SU-DHL-6 (cell line): ENCODE measurements at regions not wholly inside any gene's neighbourhood (a gene's known extent, or its start where the extent isn't known, plus 50 kb on each side); places are given as distances from the start of the nearest gene placed in this dataset.

Experiments used
- CTCF ChIP-seq: fragments of 200-600 bp; sonication (generic); IDR thresholded peaks from one replicate; pipeline ENCODE4 v1.5.1; 2017; ENCODE audit warnings: antibody characterized with exemption, mild to moderate bottlenecking, low read length, moderate library complexity; ENCODE audit not compliant: insufficient read depth, poor library complexity, severe bottlenecking
- EZH2phosphoT487 ChIP-seq: fragments of 200-600 bp; sonication (generic), shearing (Covaris generic); conservative IDR thresholded peaks from 2 replicates; pipeline ENCODE4 v1.6.1; 2018; ENCODE audit warnings: mild to moderate bottlenecking, antibody characterized with exemption, low read length, moderate library complexity, mixed read lengths

GRCh38 chr11:109697140-109697843 lies 275.3 kb downstream of the C11orf87 start:
- TF ChIP-seq CTCF, result peak; percentile 72
- no peak for TF ChIP-seq EZH2phosphoT487
